ENCODE measurements at regions not wholly inside any gene's neighbourhood (a gene's known extent, or its start where the extent isn't known, plus 50 kb on each side); places are given as distances from the start of the nearest gene placed in this dataset.
"Not testable (repeated sequence)": the region's sequence is repeated elsewhere in the genome, so short reads cannot be mapped to it uniquely, and the experiment has no call there.

DNA sequence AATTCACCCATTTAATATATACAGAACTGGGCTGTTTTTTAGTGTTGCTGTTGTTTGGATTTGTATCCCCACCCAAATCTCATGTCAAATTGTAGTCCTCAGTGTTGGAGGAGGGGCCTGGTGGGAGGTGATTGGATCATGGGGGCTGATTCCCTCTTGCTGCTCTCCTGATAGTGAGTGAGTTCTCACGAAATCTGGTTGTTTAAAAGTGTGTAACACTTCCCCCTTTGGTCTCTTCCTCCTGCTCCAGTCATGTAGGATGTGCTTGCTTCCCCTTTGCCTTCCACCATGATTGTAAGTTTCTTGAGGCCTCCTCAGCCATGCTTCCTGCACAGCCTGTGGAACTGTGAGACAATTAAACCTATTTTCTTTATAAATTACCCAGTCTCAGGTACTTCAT is 141.6 kb upstream of the AADAT start:
- H3K4me3 ChIP-seq (ENCODE audit: low read length) = no peak overlapping the region
- no peak for TF ChIP-seq ZNF274 (IDR thresholded peaks at IDR 0.05; ENCODE audit: low read depth, low read length)

DNA sequence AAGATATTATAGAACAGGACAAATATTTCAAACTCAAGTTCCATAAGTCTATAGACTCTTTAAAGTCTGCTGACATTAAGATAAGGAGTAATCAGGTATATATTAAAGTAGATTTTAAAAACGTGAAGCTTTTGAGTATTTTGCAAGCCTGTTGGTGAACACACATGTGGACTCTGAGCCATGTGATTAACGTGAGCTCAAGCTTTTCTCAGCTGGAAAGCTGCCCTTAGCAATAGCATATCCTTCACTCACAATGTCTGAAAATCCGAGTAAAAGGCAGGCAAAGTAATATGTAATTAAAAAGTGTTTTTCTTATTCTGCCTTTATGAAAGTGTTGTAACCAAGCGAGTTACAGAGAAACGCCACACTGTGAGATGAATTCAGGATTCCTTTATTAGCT is 140.5 kb upstream of the AADAT start:
- no peak for TF ChIP-seq ZNF274 (IDR thresholded peaks at IDR 0.05; ENCODE audit: low read depth, low read length)
- H3K4me3 ChIP-seq (ENCODE audit: low read length) = no peak overlapping the region

DNA sequence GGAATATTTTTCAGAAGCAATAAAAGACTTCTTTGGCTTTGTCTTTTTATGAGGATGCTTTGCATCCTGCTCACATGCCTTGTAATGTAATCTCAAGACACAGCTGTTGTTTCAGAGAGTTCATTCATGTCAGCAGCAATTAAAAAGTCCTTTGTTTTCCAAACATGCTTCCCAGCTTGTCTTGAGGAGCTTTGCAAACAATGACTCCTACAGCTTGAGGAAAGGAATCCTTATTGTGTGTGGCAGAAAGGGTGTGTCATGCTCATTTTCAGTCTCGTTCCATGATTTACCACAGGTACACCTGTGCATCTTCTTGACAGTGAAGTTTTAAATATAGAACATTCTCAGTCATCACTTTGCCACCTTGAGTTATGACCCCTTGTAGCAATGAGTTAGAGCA is 139.2 kb upstream of the AADAT start:
- H3K4me3 ChIP-seq (ENCODE audit: low read length) = no peak overlapping the region
- no peak for TF ChIP-seq ZNF274 (IDR thresholded peaks at IDR 0.05; ENCODE audit: low read depth, low read length)

DNA sequence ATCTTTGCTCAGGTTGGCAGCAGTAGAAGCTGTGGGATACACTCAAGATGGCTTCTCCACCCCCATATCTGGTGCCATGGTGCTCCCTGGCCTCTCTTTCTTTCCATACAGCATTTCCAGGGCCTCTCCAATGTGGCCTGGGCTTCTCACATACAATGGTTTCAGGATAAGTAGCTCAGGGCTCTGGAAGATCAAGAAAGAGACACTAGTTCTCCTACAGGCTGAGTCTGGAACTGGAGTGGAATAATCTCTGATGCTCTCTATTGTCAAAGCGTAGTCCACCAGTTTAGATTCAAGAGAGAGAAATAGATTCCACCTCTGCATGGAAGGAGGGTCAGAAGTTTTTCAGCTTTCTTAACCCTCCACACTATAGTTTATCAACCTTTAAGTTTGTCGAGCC is 138.2 kb upstream of the AADAT start:
- H3K4me3 ChIP-seq (ENCODE audit: low read length) = no peak overlapping the region
- no peak for TF ChIP-seq ZNF274 (IDR thresholded peaks at IDR 0.05; ENCODE audit: low read depth, low read length)

DNA sequence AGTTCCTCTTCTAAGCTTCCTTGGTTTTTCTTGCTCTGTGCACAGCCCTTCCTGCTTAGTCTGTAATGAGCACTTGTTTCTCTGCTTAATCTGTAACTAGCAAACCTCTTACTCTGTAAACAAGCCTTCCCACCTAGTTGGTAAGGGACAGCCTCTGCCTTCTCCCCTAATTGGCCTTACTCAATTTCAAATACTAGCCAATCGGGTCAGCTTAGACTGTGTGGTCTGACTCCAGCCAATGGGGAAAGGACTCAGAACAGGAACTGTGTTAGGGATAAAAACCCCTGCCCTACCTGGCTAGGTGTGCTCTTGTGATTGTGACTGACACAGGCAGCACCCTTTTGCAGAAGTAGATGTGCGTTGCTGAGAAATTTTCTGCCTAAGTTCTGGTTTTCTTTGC is 136.5 kb upstream of the AADAT start:
- no peak for TF ChIP-seq ZNF274 (IDR thresholded peaks at IDR 0.05; ENCODE audit: low read depth, low read length)
- H3K4me3 ChIP-seq (ENCODE audit: low read length) = no peak overlapping the region

DNA sequence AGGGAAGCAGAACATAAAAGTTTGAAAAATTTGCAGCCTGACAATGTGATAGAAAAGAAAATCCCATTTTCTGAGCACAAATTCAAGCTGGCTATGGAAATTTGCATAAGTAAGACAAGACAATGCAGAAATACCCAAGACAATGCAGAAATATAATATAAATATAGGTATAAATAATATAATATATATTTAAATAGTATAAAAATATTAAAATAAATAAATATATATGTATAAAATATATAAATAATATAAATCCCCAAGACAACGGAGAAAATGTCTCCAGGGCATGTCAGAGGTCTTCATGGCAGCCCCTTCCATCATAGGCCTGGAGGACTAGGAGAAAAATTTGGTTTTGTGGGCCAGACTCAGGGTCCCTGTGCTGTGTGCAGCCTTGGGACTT is 125.0 kb upstream of the AADAT start:
- no peak for TF ChIP-seq ZNF274 (IDR thresholded peaks at IDR 0.05; ENCODE audit: low read depth, low read length)
- H3K4me3 ChIP-seq (ENCODE audit: low read length) = no peak overlapping the region

DNA sequence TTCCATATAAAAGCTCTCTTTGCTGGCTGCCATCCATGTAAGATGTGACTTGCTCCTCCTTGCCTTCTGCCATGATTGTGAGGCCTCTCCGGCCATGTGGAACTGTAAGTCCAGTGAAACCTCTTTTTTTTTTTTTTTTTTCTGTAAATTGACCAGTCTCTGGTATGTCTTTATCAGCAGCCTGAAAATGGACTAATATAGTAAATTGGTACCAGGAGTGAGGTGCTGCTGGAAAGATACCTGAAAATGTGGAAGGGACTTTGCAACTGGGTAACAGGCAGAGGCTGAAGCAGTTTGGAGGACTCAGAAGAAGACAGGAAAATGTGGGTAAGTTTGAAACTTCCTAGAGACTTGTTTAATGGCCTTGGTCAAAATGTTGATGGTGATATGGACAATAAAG is 124.3 kb upstream of the AADAT start:
- TF ChIP-seq ZNF274 (IDR thresholded peaks at IDR 0.05; ENCODE audit: low read depth, low read length) = no peak
- H3K4me3 ChIP-seq (ENCODE audit: low read length) = no peak overlapping the region

DNA sequence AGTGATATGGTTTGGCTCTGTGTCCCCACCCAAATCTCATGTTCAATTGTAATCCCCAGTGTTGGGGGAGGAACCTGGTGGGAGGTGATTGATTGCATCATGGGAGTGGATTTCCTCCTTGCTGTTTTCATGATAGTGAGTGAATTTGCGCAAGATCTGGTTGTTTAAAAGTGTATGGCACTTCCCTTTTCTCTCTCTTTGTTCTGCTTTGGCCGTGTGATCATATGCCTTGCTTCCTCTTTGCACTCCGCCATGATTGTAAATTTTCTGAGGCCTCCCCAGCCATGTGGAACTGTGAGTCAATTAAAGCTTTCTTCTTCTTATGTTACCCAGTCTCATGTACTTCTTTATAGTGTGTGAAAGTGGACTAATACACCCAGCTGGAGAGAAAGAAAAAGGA is 113.0 kb upstream of the AADAT start:
- no peak for TF ChIP-seq ZNF274 (IDR thresholded peaks at IDR 0.05; ENCODE audit: low read depth, low read length)
- H3K4me3 ChIP-seq (ENCODE audit: low read length) = no peak overlapping the region

DNA sequence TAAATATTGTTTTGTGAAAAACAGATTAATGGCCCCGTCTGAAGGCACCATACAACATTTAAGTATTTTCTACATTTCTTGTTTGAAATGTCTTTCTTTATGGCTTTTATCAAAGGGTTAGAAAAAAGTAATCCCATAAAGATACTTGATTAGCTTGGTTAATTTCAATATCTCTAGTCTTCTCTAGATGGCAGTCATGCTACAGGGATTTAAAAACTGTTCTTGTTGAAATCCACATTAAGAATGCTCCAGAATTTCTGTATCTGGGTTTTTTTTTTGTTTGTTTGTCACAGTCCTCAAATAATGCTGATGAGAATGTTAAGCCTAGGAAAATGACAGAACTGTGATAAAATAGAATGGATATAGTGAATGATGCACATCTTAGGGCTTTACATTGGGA is 109.0 kb upstream of the AADAT start:
- no peak for TF ChIP-seq ZNF274 (IDR thresholded peaks at IDR 0.05; ENCODE audit: low read depth, low read length)
- H3K4me3 ChIP-seq (ENCODE audit: low read length) = no peak overlapping the region

DNA sequence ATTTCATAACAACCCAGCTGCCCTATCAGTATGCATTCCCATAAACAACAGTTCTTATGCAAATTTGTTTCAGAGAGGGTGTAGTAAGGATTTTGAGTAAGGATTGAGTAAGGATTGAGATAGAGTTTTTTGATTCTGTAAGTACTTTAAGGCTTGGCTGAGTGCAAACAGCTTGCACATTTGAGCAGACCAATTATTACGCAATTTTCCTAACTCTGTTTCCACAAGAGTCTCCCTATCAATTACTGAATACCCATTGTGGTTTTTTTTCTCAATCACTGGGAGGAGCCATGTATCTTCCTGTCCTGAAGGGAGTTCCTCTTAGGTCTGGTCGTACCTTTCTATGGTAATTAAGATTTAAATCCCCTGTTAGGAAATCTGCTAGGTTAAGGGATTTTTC is 105.0 kb upstream of the AADAT start:
- H3K4me3 ChIP-seq (ENCODE audit: low read length) = not testable (repeated sequence)

DNA sequence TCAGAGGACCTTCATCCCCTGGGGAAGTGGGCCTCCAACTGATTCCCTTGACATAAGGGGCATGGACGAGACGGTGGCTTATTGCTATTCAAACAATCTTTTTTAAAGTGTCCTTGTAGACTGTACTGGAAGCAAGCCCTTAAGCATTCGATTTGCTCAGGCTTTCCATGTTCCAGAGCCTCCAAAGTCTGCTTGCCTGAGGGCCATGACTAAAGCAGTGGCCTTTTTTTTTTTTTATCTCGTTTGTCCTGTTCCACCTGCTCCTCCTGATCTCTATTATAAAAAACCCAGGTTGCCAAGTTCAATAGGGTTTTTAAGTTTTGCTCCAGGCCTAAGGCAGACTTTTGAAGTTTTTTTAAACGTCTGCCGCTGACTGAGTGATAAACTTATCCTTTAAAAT is 103.7 kb upstream of the AADAT start:
- no peak overlapping the region for H3K4me3 ChIP-seq (ENCODE audit: low read length)
- no peak for TF ChIP-seq ZNF274 (IDR thresholded peaks at IDR 0.05; ENCODE audit: low read depth, low read length)

DNA sequence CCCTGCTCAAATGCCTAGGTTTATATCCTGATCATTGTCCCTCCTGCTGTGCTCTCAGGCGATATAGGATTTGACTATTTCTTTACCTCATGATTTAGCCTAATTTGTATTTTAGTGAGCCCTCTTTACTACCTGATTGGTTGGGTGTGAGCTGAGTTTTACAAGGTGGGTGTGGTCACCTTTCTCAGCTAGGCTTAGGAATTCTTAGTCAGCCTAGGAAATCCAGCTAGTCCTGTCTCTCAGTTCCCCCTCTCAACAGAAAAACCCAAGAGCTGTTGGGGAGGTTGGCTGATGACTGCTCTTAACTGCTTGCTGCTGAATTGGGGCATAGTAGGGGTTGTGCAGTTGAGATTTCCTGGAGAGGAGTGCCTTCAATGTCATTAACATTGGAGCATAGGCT is 100.5 kb upstream of the AADAT start:
- H3K4me3 ChIP-seq (ENCODE audit: low read length) = no peak overlapping the region
- no peak for TF ChIP-seq ZNF274 (IDR thresholded peaks at IDR 0.05; ENCODE audit: low read depth, low read length)

DNA sequence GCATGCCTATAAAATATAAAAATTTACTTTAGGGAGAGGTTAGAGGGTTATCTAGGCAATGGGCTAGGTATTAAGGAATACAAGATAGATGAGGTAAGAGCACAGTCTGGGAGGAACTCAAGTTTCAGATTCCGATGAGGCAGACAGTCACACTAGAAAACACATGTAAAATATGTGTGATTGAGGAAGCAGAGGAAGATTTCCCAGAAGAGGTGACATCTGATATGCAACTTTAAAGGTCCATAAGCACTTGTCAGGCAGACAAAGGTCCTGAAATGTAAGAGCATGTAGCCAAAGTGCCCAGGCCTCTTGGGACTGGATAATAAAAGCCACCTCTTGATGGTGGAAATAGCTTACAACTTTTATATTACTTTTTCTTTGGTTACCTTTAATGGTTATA is 81.1 kb upstream of the AADAT start:
- no peak for TF ChIP-seq ZNF274 (IDR thresholded peaks at IDR 0.05; ENCODE audit: low read depth, low read length)

DNA sequence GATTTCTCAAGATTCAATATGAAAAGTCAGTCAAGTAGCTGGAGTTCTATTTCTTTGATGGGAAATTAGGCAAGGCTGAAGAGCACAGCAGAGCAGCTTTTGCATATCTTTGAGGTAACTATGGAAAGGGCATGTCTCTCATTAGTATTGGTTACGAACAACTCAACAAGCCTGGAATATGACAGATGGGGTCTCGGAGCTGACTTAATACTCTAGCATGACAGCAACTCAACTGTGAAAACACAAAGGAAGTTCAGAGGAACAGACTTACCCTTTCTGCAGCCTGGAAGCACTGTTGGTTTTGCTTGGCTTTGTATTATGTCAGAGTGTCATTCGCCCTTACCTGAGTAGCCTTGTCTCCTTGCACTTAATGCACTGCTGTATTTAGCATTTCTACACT is 79.9 kb upstream of the AADAT start:
- TF ChIP-seq ZNF274 (IDR thresholded peaks at IDR 0.05; ENCODE audit: low read depth, low read length) = no peak

More for the DNA sequence above, 81.1 kb upstream of the AADAT start:
- H3K4me3 ChIP-seq (ENCODE audit: low read length) = no peak overlapping the region

DNA sequence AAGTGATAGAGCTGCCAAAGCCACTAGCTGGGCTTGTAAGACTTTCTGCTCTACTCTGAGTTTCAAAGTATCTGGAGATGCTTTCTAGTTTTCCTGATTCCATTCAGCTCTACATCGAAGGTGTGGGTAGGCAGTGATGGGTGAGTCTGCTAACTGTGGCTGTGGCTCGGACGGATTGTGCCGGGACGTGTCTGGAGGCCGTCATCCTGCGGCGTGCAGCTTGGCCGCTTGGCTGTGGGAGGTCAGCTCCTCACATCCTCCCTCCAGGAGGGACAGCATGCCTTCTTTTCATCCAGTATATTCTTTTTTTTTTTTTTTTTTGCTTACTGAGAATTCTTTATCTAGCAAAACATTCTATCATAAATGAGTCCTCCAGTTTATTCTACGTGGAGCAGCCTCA is 77.9 kb upstream of the AADAT start:
- no peak for TF ChIP-seq ZNF274 (IDR thresholded peaks at IDR 0.05; ENCODE audit: low read depth, low read length)
- no peak overlapping the region for H3K4me3 ChIP-seq (ENCODE audit: low read length)

More for the DNA sequence above, 79.9 kb upstream of the AADAT start:
- no peak overlapping the region for H3K4me3 ChIP-seq (ENCODE audit: low read length)

DNA sequence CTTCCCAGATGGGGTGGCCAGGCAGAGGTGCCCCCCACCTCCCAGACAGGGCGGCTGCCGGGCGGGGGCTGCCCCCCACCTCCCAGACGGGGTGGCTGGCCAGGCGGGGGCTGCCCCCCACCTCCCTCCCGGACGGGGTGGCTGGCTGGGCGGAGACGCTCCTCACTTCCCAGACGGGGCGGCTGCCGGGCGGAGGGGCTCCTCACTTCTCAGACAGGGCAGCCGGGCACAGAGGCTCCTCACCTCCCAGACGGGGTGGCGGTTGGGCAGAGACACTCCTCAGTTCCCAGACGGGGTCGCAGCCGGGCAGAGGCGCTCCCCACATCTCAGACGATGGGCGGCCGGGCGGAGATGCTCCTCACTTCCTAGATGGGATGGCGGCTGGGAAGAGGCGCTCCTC is 76.4 kb upstream of the AADAT start:
- H3K4me3 ChIP-seq (ENCODE audit: low read length) = not testable (repeated sequence)

DNA sequence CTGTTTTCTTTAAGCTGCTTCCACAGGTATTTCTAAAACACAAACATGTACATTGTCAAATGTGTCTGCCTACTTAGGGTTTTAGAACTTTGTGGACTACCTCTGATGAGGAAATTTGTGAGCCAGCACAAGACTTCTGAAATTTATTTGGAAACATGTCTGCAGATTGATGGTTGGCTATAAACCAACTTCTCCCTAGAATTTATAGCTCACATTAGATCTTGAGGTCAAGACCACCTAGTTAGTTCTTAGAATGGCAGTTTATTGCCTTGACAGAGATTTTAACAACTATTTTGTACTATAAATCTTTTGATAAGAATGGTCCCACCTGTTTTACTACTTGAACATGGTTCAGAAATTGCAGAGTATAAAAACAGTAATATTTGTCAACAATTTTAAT is 72.7 kb upstream of the AADAT start:
- no peak overlapping the region for H3K4me3 ChIP-seq (ENCODE audit: low read length)
- no peak for TF ChIP-seq ZNF274 (IDR thresholded peaks at IDR 0.05; ENCODE audit: low read depth, low read length)

All from GM08714 (cell line).